ENCODE measurements at regions not wholly inside any gene's neighbourhood (a gene's known extent, or its start where the extent isn't known, plus 50 kb on each side); places are given as distances from the start of the nearest gene placed in this dataset.

GRCh38 chr9:115815786-115816185 is 337.8 kb upstream of the PAPPA start:
- Histone ChIP-seq H3K9me3 (ENCODE audit: low read length) (no peaks in the 10 kb centered on the region), H3K4me1 (ENCODE audit: insufficient read depth, low read length) (no peaks in the 10 kb centered on the region), H3K27me3 (ENCODE audit: control insufficient read depth in 1 of 2, insufficient read depth in 2 of 2, low read length in 2 of 2) (no peaks in the 10 kb centered on the region), H2AFZ (ENCODE audit: low read length) (no peak overlapping the region), H3K27ac (ENCODE audit: extremely low read length, insufficient read depth, low read length) (no peak overlapping the region), H4K20me1 (ENCODE audit: insufficient read depth, low read length) (no peaks in the 10 kb centered on the region), H3K4me2 (ENCODE audit: low read depth, low read length) (no peak overlapping the region), H3K4me3 (replicated peaks in 1 of 3; ENCODE audit: insufficient read depth in 1 of 3, low read depth in 2 of 3, low read length in 3 of 3) (no peak overlapping the region), H3K36me3 (replicated peaks in 1 of 2; ENCODE audit: control insufficient read depth in 1 of 2, insufficient read depth in 2 of 2, low read length in 2 of 2) (no peaks in the 10 kb centered on the region), H3K79me2 (ENCODE audit: insufficient read depth, low read length) (no peaks in the 10 kb centered on the region), H3K9ac (ENCODE audit: insufficient read depth, low read depth, low read length) (no peak overlapping the region)
- in situ Hi-C loops (cut with HindIII; ENCODE audit: extremely low pct_ligation_motif_present, low pct_unique_long_range_greater_than_20kb) (no loop called here), intact Hi-C loops (cut with micrococcal nuclease; ENCODE audit: unreplicated experiment) (no loop called here)
- ChIA-PET POLR2A (no interaction called here), CTCF (ENCODE audit: low intra/inter-chr PET ratio, low total read pairs) (no interaction called here)
- FAIRE-seq (no peak), ATAC-seq (no peak), DNase-seq (ENCODE audit: low spot score) (no peak)
- no TSS peak for BruUV-seq (replicated peaks)
- TF ChIP-seq MEIS2 (CRISPR knock-in tag; IDR thresholded peaks at IDR 0.05): no peak
- no peak for TF ChIP-seq ZNF407 (CRISPR knock-in tag; IDR thresholded peaks at IDR 0.05; ENCODE audit: not compliant biosample characterization)
- TF ChIP-seq MAFG (CRISPR knock-in tag; IDR thresholded peaks at IDR 0.05): no peak
- TF ChIP-seq ZNF644 (CRISPR knock-in tag; IDR thresholded peaks at IDR 0.05; ENCODE audit: low read depth): no peak
- TF ChIP-seq SNAPC4 (CRISPR knock-in tag; IDR thresholded peaks at IDR 0.05): no peak
- TF ChIP-seq ZEB1 (IDR thresholded peaks at IDR 0.05; ENCODE audit: insufficient replicate concordance, low read depth): no peak
- TF ChIP-seq ZNF225 (CRISPR knock-in tag; IDR thresholded peaks at IDR 0.05): no peak
- TF ChIP-seq ZNF224 (CRISPR knock-in tag; IDR thresholded peaks at IDR 0.05): no peak
- no peak for TF ChIP-seq HNF4G (IDR thresholded peaks at IDR 0.05; ENCODE audit: borderline replicate concordance, low read depth, low read length)
- no peak for TF ChIP-seq HNF4G (CRISPR knock-in tag; IDR thresholded peaks at IDR 0.05; ENCODE audit: borderline replicate concordance, low read depth)
- TF ChIP-seq KMT2B (CRISPR knock-in tag; IDR thresholded peaks at IDR 0.05): no peak
- TF ChIP-seq SNAPC2 (CRISPR knock-in tag; IDR thresholded peaks at IDR 0.05): no peak
- no peak for TF ChIP-seq ZNF382 (CRISPR knock-in tag; IDR thresholded peaks at IDR 0.05; ENCODE audit: borderline replicate concordance)
